Activated CD8-positive, alpha-beta memory T cell treated with anti-CD3 and anti-CD28 coated beads, Interleukin-2, amount 50 U/mL, for 24 hours (primary cell): ENCODE measurements at regions not wholly inside any gene's neighbourhood (a gene's known extent, or its start where the extent isn't known, plus 50 kb on each side); places are given as distances from the start of the nearest gene placed in this dataset.

Experiments used
- DNase-seq: peaks from one replicate; pipeline ENCODE4 v3.0.0-alpha.2; 2020; ENCODE audit errors: extremely low read depth

DNA sequence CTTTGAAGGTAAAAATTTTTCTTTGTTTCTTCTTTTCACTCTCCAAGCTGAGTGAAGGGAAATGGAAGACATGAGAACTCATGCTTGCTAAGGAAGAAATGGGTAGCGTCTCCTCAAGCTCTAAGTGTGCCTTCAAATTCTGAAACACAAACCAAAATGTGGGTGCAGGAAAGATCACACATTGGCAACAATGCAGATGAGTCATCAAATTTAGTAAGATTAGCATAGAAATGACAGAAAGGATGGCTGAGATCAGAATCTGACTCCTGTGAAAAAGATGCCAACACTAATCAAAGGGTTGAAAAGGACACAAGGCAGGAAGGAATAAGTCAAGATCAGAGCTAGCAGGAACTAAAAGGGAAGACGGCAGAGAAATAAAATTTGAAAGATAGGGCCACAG lies 61.1 kb upstream of the ZNF462 start:
- no peak for DNase-seq
